Stimulated activated CD8-positive, alpha-beta memory T cell treated with anti-CD3 and anti-CD28 coated beads, Interleukin-15, amount 100 ng/mL, for 48 hours (primary cell): ENCODE measurements at regions not wholly inside any gene's neighbourhood (a gene's known extent, or its start where the extent isn't known, plus 50 kb on each side); places are given as distances from the start of the nearest gene placed in this dataset.

ENCODE experiments used
- DNase-seq, 2 donors: peaks; one replicate each; pipeline ENCODE4 v3.0.0-alpha.2; 2020; ENCODE audit warnings: low read depth in 2 of 2

DNA sequence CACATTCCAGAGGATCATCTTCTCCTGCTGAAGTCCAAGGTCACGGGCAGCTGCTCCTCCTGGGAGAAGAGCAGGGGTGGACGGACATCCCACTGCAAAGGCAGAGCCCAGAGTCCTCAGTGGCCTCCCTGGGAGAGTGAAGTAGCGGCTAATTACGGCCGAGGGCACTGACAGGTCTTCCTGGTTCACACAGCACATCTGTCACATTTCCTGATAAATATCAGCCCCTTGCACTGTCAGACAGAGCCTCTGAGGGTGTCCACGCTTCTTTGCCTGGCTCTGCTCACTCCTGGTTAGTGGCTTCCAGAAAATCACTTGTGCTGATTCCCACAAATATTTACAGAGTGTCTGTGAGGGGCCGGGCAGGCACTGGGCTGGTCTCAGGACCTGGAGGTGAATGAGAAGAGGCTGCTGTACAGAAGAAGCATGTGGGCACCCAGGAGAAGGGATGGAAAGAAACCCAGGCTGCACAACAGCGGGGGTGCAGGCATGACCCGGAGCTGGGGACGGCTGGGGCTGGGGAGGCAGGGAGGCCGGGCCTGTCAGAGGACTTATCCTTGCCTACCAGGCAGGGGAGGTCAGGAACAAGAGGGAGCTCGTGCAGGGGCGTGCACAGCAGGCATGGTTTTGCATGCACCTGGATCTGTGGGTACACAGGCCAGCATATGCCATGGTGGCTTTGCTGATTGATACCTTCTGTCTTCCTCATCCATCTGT, 258.2 kb upstream of the TNRC6C start:
- DNase-seq = no peak

- no peak for DNase-seq
These were observed 256.5 kb upstream of the TNRC6C start for GRCh38 chr17:77701996-77702395.

DNA sequence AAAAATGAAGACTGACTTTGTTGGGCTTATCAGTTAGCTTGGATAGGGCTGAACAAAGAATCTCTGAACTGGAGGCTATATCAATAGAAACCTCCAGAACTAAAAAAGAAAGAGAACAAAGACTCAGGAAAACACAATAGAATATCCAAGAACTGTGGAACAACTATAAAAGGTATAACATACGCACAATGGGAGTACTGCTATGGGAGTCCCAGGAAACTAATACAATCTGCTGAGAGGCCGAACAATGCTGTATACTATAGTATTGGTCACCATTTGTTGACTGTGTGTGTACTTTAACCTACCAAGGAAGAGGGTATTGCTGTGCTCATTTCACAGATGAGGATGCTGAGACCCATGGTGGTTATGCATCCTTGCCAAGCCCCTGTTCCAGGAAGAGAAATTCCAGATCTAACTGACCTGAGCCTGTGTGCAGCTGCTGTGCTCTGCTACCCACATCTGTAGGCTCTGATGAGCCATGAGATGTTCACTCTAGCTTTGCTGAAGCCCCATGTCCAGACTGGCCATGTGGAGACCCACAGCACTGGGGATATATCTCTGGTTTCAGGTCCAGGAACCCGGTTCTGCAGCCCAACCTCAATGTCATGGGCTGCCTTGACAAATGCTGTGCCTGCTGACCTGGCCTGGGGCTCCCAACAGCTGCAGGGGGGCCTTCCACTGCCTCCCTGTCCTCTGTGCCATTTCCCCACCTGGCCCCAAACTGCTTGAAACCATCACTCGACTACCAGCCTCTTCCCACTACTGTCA, 254.3 kb upstream of the TNRC6C start:
- DNase-seq = no peak

- DNase-seq = no peak
These were observed 251.6 kb upstream of the TNRC6C start for GRCh38 chr17:77706938-77707337.

- DNase-seq = no peak
These were observed 251.0 kb upstream of the TNRC6C start for GRCh38 chr17:77707546-77707945.

DNA sequence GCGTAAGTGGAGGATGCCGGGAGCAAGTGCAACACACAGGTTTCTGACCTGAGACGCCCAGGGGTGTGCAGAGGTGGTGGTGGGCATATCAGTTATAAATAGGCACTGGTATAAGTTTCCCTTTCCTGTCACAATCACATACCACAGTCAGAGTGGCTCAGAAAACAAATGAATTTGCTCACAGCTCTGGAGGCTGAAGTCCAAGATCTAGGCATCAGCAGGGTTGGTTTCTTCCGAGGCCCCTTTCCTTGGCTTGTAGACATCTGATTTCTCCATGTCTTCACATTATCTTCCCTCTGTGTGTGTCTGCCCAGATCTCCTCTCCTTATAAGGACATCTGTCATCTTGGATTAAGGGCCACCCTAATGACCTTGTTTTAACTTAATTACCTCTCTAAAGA, 250.5 kb upstream of the TNRC6C start:
- no peak for DNase-seq

DNA sequence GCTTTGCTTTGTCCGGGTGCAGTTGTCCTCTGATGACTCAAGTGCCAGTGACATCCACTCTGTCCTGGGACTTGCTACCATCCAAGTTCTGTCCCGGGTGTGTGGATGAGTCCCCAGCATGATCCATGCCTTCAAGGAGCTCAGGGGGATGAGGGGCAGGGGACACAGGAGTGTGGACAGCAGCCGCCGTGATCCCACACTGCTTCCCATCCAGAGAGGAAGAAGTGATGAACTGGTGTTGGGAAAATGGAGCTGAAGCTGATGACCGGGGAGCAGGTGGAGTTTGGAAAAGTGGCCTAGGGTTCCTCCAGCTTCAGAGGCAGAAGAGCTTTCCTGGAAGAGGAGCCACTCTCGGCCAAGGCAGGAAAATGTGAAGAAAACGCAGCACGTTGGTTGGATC, 249.6 kb upstream of the TNRC6C start:
- DNase-seq = no peak

DNA sequence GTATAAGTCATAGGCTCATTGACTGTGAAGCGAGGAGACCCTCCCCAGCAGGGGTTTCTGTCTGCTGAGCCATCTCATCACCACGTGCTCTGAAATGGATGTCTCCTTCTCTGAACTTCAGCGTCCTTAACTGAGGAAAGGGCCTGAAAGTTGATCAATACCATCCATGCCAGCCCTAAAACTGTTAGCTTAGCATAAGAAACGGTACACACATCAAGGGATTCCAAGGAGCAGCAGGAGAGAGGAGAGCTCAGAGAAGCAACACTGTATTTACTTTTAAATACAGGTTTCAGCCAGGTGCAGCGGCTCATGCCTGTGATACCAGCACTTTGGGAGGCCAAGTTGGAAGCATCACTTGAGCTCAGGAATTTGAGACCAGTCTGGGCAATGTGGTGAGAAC, 248.9 kb upstream of the TNRC6C start:
- DNase-seq = no peak

GRCh38 chr17:77712578-77712977, 245.9 kb upstream of the TNRC6C start:
- no peak for DNase-seq

- DNase-seq = no peak
These were observed 242.1 kb upstream of the TNRC6C start for GRCh38 chr17:77716289-77716926.

- DNase-seq = no peak
These were observed 240.4 kb upstream of the TNRC6C start for GRCh38 chr17:77717941-77718668.

DNA sequence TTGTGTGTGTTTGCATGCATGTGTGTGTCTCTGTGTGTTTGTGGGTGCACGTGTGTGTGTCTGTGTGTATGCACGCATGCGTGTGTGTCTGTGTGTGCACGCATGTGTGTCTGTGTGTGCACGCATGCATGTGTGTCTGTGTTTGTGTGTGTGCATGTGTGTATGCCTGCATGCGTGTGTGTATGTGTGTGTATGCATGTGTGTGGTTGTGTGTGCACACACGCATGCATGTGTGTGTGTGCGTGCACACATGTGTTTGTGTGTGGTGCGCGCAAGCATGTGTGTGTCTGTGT, 239.9 kb upstream of the TNRC6C start:
- DNase-seq = no peak

DNA sequence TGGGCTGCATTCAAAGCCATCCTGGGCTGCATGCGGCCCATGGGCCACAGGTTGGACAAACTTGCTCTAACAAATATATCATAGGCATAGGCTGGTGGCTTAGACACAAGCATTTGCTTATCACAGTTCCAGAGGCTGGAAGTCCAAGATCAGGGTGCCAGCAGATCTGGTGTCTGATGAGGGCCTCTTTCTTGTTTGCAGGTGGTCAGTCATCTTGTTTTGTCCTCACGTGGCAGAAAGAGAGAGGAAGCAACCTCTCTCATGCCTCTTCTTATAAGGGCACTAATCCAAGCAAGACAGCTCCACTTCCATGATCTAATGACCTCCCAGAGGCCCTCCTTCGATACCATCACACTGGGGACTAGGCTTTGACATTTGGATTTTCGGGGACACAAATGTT, 238.7 kb upstream of the TNRC6C start:
- no peak for DNase-seq

- no peak for DNase-seq
These were observed 237.3 kb upstream of the TNRC6C start for GRCh38 chr17:77720946-77721845.

DNA sequence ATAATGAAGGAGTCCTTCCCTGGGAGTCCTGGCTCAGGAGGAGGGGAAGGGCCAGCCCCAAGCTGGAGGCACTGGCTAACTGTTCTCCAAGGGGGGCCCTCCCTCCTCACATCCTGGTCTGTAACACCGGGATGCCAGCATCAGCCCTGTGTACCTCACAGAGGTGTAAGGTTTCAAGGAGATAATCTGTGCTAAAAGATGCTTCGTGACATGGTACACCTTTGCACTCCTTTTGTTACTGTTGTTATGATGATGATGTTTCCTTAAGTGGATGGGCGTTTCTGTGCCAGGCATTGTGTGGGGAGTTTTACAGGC, 236.7 kb upstream of the TNRC6C start:
- DNase-seq = no peak

GRCh38 chr17:77722366-77722765, 236.1 kb upstream of the TNRC6C start:
- DNase-seq = no peak

DNA sequence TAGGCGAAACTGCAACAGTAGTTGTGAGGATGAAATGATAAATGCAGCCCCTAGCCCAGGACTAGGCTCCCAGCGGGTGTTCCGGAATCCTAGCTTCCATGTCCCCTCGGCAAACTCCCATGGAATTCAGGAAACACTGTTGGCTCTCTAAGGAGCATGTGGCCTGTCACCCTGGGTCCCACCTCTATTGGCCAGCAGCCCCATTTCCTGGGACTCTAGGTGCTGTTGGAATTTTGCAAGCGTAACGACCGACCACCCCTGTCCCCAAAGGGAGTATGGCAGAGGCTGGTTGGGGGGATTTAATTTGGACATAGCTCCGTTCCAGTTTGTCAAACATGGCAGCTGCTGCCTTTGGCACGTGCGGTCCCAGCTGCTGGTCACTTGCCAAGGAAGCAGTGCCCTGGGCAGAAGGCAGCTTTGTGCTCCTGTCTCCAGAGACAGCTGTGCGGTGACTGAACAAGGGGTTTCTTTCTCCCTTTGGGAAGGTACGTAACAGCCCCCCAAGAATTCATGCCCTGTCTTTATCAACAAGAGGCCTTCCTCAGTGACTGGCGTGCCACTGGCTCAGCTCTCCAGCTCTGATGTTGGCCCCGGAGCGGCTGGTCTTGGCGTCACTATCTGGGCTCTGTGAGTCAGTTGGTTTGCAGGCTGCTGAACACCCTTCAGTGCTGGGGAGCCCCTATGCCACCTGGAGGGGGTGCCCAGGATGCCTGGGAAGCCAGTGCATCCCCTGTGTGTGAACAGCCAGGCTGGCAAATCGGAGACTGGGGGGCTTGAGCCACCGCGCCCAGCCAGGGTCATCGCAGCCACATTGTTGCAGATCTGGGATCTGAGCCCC, 235.2 kb upstream of the TNRC6C start:
- no peak for DNase-seq

- DNase-seq = no peak
These were observed 234.3 kb upstream of the TNRC6C start for GRCh38 chr17:77723909-77724875.

DNA sequence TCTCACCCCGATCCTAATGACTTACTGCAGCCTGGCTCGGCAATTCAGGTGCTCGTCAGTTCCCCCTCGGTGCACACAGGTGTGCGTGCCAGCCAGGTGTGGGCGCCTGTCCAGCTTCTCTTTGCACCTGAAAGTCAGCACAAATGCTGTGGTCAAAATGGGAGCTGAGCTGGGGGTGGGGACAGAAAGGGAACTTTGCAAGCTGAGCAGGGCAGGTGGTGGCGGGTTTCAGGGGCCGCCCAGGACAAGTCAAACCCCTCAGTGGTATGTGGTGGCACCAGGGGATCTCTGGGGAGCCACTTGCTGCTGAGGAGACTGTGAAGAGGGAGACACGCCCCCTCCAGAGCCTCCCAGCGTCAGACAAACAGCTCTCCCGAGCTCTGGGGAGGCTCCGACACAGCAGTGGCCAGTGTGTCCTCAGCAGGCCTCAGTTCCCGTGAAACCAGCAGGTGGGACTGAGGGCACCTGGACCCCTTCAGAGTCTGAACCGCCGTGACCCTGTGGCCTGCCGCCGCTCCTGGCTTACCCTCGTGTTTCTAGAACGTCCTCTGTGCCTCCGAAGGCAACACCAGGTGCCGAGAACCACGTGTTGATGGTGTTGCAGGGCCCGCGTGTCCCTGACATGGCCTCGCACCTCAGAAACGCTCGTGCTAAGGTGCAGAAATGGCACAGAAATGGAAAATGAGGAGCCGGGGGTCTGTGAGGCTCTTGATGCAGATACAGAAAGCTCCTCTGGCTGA, 233.5 kb upstream of the TNRC6C start:
- DNase-seq = no peak
